KBM-7 (cell line): ENCODE measurements at regions not wholly inside any gene's neighbourhood (a gene's known extent, or its start where the extent isn't known, plus 50 kb on each side); places are given as distances from the start of the nearest gene placed in this dataset.
"Not testable (repeated sequence)": the region's sequence is repeated elsewhere in the genome, so short reads cannot be mapped to it uniquely, and the experiment has no call there.

ENCODE experiments used
- DNase-seq: peaks from one replicate; pipeline ENCODE4 v3.0.0-alpha.2; 2015
- in situ Hi-C: fragments of 300-500 bp; cut with MboI; formaldehyde crosslinking; loops from 2 replicates; pipeline ENCODE4 v1.14.3; 2020; ENCODE audit warnings: low sequenced_read_pairs, low pct_unique_long_range_greater_than_20kb, mixed read lengths

- in situ Hi-C loops: not testable (repeated sequence)
Measured at GRCh38 chr10:59975918-59976317, 69.6 kb upstream of the CCDC6 start.

GRCh38 chr10:59971915-59972314, 65.6 kb upstream of the CCDC6 start:
- no peak for DNase-seq
- in situ Hi-C loops: no loop called here

More at GRCh38 chr10:59975918-59976317, 69.6 kb upstream of the CCDC6 start:
- not testable (repeated sequence) for DNase-seq

- in situ Hi-C loops: no loop called here
- DNase-seq: peak; percentile 61
Measured at GRCh38 chr10:59970396-59971368, 64.3 kb upstream of the CCDC6 start.

DNA sequence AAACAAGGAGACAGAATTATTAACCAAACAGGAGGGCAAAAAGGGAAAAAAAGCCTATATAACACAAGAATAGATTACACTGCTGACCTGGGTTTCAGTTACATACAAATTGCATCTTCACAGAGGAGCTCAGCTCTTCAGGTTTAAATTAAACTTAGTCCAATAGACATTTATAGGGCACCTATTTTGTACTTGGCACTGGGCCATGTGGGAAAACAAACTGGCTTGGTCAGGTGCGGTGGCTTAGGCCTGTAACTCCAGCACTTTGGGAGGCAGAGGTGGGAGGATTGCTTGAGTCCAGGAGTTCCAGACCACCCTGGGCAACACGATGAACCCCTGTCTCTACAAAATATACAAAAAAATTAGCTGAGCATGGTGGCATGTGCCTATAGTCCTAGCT, 62.3 kb upstream of the CCDC6 start:
- in situ Hi-C loops: no loop called here
- no peak for DNase-seq

DNA sequence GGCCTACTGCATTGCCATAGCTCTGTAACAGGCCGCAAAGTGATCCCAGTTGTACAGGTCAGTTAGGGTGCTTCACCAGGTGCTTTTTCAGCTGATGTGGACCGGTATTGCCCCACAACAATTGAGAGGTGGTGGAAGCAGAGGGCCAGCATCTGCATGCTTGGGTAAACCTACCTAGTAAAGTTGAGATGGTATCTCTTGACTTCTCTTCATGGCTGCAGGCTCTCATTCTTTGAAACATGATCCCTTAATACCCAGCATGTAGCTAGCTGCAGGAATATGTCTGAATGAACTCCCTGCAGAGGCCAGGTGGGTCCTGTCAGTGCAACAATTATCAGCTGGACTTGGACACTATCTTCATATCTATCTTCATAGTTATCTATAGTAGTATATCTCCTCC, 60.7 kb upstream of the CCDC6 start:
- DNase-seq: no peak
- in situ Hi-C loops: no loop called here

- no peak for DNase-seq
- in situ Hi-C loops: no loop called here
Measured at GRCh38 chr10:59965899-59966650, 59.7 kb upstream of the CCDC6 start.

- in situ Hi-C loops: no loop called here
- DNase-seq: no peak
Measured at GRCh38 chr10:59962756-59963155, 56.4 kb upstream of the CCDC6 start.

GRCh38 chr10:59960751-59961150, 54.4 kb upstream of the CCDC6 start:
- in situ Hi-C loops: no loop called here
- DNase-seq: no peak

DNA sequence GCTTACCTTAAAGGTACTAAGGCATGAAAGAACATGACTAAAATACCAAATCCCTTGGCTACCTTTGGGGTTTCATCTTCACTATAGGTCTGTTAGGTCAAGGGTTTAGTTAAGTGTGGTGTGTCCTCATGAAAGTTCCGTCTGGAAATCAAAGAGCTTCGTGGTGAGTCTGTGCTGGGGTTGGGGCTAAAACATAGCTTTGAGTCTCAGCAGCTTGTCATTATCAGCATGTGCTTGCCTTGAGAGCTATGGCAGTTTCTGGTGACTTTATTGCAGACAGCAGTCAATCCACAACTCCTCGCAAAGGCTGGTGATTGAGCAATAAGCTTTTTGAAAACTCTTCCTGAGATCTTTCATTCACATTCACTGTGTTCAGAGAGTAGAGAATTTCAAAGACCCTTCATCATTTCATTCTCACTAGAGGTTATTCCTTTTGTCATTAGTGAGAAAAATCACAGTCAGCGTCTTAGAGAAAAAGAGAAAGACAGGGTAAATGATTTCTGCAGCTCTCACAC, 53.2 kb upstream of the CCDC6 start:
- DNase-seq: no peak
- in situ Hi-C loops: no loop called here

GRCh38 chr10:59958882-59959281, 52.5 kb upstream of the CCDC6 start:
- in situ Hi-C loops: no loop called here
- DNase-seq: no peak

- no peak for DNase-seq
Measured at GRCh38 chr10:59957975-59958374, 51.6 kb upstream of the CCDC6 start.

More at GRCh38 chr10:59957975-59958374, 51.6 kb upstream of the CCDC6 start:
- in situ Hi-C loops: no loop called here
